Activated B cell treated with CpG ODN at 0.5 μM for 24 hours (primary cell): ENCODE measurements at regions not wholly inside any gene's neighbourhood (a gene's known extent, or its start where the extent isn't known, plus 50 kb on each side); places are given as distances from the start of the nearest gene placed in this dataset.
"Not testable (repeated sequence)": the region's sequence is repeated elsewhere in the genome, so short reads cannot be mapped to it uniquely, and the experiment has no call there.

ENCODE experiments used
- ATAC-seq: fragments of 200-7000 bp; cut with Tn5 transposase; one replicate; pipeline ENCODE4 v1.10.0; 2021; ENCODE audit warnings: low read depth, mild to moderate bottlenecking, moderate library complexity
- CTCF ChIA-PET: fragments of 350-600 bp; sonication (Branson Sonifier 250); formaldehyde crosslinking; loops from one replicate; lab custom pipeline; 2021; ENCODE audit warnings: antibody characterized with exemption; lab: Charles Lee
- POLR2A ChIA-PET: fragments of 350-600 bp; sonication (Branson Sonifier 250); formaldehyde crosslinking; loops from one replicate; lab custom pipeline; 2021; ENCODE audit warnings: antibody characterized with exemption; lab: Charles Lee
- DNase-seq: peaks from one replicate; pipeline ENCODE4 v3.0.0; 2022
- H3K27ac Mint-ChIP-seq: one replicate; pipeline ENCODE4 v1.8.0; 2020; ENCODE audit warnings: mixed read lengths
- H3K27me3 Mint-ChIP-seq: one replicate; pipeline ENCODE4 v1.8.0; 2021; ENCODE audit warnings: mixed read lengths
- H3K36me3 Mint-ChIP-seq: one replicate; pipeline ENCODE4 v1.8.0; 2021; ENCODE audit warnings: low read depth, mixed read lengths
- H3K4me1 Mint-ChIP-seq: one replicate; pipeline ENCODE4 v1.8.0; 2021; ENCODE audit warnings: mixed read lengths
- H3K4me3 Mint-ChIP-seq: one replicate; pipeline ENCODE4 v1.8.0; 2020; ENCODE audit warnings: mild to moderate bottlenecking, mixed read lengths
- H3K9me3 Mint-ChIP-seq: one replicate; pipeline ENCODE4 v1.8.0; 2020; ENCODE audit warnings: mixed read lengths
- intact Hi-C: fragments of 100-400 bp; cut with micrococcal nuclease; formaldehyde crosslinking; loops from one replicate; pipeline ENCODE4 v1.15.1; 2024
- TF ChIP-seq, protein P1 (sequence below): fragments of 200-600 bp; IDR thresholded peaks from one replicate; pipeline ENCODE4 v1.8.0; 2022; ENCODE audit warnings: antibody characterized with exemption, mild to moderate bottlenecking

DNA sequence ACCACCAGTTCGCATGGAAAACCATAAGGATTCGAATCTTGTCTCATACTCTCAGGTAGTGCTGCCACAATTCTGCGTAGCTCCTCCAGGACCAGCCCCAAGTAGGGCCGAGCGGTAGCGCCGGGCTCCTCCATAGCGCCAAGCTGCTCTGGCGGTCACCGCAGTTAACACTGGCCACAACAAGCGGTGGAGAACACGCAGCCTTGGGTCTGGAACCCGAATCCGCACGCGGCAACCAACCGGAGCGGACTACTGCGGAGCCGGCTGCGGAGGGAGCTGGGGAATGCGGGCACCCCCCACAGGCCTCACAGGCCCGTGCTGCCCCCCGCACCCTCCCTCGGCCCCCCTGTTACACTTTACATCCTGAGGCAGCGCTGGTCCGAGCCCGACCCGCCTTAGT is 531.5 kb downstream of the STK39 start:
- ChIA-PET CTCF (no interaction called here), POLR2A (no interaction called here)
- Mint-ChIP-seq H3K36me3 (no peaks in the 10 kb centered on the region), H3K9me3 (no peaks in the 10 kb centered on the region), H3K27ac (no peak overlapping the region), H3K4me3 (no peak overlapping the region), H3K4me1 (no peaks in the 10 kb centered on the region), H3K27me3 (no peaks in the 10 kb centered on the region)
- intact Hi-C loops: no loop called here
- ATAC-seq (no peak), DNase-seq (no peak)
- TF ChIP-seq, protein P1, sequence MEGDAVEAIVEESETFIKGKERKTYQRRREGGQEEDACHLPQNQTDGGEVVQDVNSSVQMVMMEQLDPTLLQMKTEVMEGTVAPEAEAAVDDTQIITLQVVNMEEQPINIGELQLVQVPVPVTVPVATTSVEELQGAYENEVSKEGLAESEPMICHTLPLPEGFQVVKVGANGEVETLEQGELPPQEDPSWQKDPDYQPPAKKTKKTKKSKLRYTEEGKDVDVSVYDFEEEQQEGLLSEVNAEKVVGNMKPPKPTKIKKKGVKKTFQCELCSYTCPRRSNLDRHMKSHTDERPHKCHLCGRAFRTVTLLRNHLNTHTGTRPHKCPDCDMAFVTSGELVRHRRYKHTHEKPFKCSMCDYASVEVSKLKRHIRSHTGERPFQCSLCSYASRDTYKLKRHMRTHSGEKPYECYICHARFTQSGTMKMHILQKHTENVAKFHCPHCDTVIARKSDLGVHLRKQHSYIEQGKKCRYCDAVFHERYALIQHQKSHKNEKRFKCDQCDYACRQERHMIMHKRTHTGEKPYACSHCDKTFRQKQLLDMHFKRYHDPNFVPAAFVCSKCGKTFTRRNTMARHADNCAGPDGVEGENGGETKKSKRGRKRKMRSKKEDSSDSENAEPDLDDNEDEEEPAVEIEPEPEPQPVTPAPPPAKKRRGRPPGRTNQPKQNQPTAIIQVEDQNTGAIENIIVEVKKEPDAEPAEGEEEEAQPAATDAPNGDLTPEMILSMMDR: no peak

DNA sequence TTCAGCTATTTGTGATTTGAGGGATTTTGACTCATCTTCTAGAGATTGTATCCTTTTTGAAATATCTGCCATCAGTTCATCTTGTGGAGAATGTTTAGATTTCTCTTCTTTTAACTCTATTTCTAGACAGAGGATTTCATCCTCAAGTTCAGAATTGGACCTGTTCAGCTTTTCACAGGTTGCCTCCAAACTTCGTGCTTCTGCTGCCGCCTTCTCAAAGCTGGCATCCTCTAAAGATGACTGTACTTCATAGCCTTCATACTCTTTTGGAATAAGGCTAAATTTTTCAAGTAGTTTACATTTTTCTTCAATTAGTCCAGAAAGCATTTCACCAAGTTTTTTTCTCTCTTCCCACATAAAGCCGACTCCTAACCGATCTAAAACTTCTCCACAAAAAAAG is 531.9 kb downstream of the STK39 start:
- ATAC-seq, POLR2A ChIA-PET, intact Hi-C loops, CTCF ChIA-PET, H3K4me1 Mint-ChIP-seq, H3K27ac Mint-ChIP-seq, H3K4me3 Mint-ChIP-seq, H3K27me3 Mint-ChIP-seq, DNase-seq, H3K9me3 Mint-ChIP-seq, H3K36me3 Mint-ChIP-seq: not testable (repeated sequence)

DNA sequence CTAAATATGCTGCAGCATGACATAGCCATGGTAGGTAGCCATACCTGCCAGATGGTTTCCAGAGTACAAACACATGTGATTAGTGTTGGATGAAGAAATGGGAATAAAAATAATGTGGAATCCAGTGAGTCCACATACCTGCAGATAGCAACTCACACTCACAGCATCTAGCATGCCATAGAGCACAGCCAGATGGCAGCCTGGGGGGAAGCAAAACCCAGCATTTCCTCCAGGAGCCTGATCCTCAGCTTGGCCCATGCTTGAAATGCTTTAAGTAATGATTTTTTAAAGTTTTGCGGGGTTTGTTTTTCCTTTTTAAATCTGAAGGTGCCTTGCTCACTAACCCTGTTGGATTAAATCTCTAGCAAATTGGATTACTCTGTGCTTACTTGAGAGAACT is 535.1 kb downstream of the STK39 start:
- no peak overlapping the region for H3K4me3 Mint-ChIP-seq
- ATAC-seq (no peak), DNase-seq (no peak)
- no peaks in the 10 kb centered on the region for H3K4me1 Mint-ChIP-seq
- POLR2A ChIA-PET: no interaction called here
- no peaks in the 10 kb centered on the region for H3K9me3 Mint-ChIP-seq
- no peaks in the 10 kb centered on the region for H3K27me3 Mint-ChIP-seq
- H3K27ac Mint-ChIP-seq: no peak overlapping the region
- CTCF ChIA-PET: no interaction called here
- H3K36me3 Mint-ChIP-seq: no peaks in the 10 kb centered on the region
- TF ChIP-seq, protein P1: no peak
- intact Hi-C loops: no loop called here

DNA sequence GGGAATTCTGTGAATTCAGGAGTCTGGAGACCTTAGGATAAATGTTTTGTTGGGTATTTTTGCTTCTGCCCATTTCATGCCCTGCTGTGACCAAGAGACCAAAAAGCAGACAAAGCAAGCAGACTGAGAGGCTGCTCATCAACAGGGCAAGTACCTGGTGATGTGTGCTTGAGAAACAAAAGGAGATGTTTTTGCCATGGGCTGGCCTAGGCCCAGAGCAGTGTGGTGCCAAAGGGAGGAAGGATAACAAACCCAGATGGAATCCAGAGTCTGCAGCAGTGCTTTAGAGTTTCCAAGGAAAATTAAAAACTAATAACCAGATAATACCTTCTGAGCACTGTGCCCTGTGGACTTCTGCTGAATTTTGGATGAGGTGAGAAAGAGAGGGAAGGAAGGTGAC is 538.4 kb downstream of the STK39 start:
- no peaks in the 10 kb centered on the region for H3K4me1 Mint-ChIP-seq
- no peaks in the 10 kb centered on the region for H3K36me3 Mint-ChIP-seq
- no peak overlapping the region for H3K27ac Mint-ChIP-seq
- intact Hi-C loops: no loop called here
- ChIA-PET POLR2A (no interaction called here), CTCF (no interaction called here)
- ATAC-seq (no peak), DNase-seq (no peak)
- TF ChIP-seq, protein P1: no peak
- no peaks in the 10 kb centered on the region for H3K27me3 Mint-ChIP-seq
- no peak overlapping the region for H3K4me3 Mint-ChIP-seq
- H3K9me3 Mint-ChIP-seq: no peaks in the 10 kb centered on the region

DNA sequence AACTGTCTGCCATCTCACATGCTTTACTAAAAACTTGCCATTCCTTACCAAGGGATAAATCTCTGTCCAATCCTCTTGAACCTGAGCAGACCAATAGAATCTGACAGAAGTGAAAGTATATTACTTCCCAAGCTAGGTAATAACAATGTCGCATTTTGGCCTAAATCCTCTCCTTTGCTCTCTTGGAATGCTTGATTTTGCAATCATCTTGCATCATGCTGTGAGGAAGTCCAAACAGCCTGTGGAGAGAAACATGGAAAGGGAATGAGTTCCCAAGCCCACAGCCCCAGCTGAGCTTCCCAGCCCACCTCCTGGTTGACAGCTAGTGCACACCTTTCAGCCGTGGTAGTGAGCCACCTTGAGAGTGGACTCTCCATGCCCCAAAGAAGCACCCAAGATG is 540.6 kb downstream of the STK39 start:
- CTCF ChIA-PET: no interaction called here
- Mint-ChIP-seq H3K36me3 (no peaks in the 10 kb centered on the region), H3K4me3 (no peak overlapping the region), H3K9me3 (no peaks in the 10 kb centered on the region), H3K4me1 (no peaks in the 10 kb centered on the region), H3K27ac (no peak overlapping the region), H3K27me3 (no peaks in the 10 kb centered on the region)
- intact Hi-C loops: no loop called here
- ATAC-seq (no peak), DNase-seq (no peak)
- POLR2A ChIA-PET: no interaction called here
- TF ChIP-seq, protein P1: no peak

DNA sequence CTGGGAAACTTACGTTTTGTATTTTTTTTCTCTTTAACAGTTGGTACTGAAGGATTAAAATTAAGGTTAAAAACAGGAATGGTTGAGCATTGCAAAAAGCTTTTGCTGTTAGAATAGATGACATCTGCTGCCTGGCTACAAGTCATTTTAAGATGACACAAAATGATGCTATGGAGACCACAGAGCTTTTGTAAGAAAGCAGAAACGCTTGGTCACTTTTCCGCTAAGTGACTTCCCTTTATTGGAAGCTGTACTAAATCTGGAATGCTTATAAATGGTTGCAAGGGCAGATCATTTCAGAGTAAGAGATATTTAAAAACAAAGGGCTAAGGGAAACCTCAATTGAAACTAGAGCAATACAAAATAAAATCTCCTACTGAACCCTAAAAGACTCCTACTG is 544.0 kb downstream of the STK39 start:
- no peak for ATAC-seq
- no peak overlapping the region for H3K27ac Mint-ChIP-seq
- H3K4me3 Mint-ChIP-seq: no peak overlapping the region
- intact Hi-C loops: no loop called here
- no peaks in the 10 kb centered on the region for H3K4me1 Mint-ChIP-seq
- TF ChIP-seq, protein P1: no peak
- no peaks in the 10 kb centered on the region for H3K9me3 Mint-ChIP-seq
- no peaks in the 10 kb centered on the region for H3K27me3 Mint-ChIP-seq
- no peaks in the 10 kb centered on the region for H3K36me3 Mint-ChIP-seq
- ChIA-PET CTCF (no interaction called here), POLR2A (no interaction called here)
- DNase-seq: no peak
